GM18873 (cell line): ENCODE measurements at regions not wholly inside any gene's neighbourhood (a gene's known extent, or its start where the extent isn't known, plus 50 kb on each side); places are given as distances from the start of the nearest gene placed in this dataset.

ENCODE experiments used
- ATAC-seq: cut with Tn5 transposase; IDR thresholded peaks from one replicate; pipeline ENCODE4 v1.9.1; 2021; ENCODE audit warnings: mild to moderate bottlenecking, moderate library complexity, moderate number of reproducible peaks; ENCODE audit not compliant: unreplicated experiment, low FRiP score

GRCh38 chr6:156538875-156539660 is 238.1 kb upstream of the ARID1B start:
- no peak for ATAC-seq

DNA sequence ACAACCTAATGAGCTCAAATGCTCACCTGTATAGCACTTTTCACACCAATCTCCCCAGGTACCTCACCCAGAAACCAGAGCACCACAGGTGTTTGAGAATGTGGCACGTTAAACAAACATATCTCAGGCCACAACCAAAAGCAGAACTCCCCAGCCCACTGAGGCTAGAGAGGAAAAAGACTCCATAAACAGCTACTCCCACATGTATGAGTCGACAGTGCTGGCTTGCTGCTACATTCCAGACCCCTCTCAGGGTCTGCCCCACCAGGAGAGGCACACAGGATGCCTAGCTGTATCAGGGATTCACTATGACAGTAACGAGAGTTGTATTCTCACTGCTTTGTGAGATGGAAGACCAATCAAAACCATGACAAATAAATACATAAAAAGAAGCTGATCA is 242.6 kb upstream of the ARID1B start:
- no peak for ATAC-seq

DNA sequence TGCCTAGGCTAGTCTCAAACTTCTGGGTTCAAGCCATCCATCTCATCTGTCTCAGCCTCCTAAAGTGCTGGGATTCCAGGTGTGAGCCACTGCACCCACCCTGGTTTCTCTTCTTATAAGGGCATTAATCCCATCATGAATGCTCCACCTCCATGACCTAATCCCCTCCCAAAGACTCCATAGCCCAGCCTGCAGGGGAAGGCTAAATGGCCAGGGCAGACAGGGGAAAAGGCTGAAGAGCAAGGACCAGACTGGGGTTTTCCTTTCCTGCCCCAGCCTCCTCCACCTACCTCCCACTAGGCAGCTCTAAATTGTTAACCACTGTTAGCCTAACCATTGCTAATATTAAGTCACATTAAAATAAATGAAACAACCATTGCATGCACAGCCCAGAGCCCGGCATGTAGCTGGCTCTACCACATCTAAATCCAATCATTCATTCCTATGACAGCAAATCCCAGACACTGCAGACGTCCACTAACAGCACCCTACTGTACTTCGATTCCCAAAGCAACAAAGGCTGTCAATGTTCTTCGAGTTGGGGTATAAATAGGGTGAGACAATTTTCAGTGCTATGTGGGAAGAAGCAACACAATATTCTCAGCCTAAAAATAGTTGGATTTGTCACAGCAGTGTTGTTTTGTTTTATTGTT is 243.2 kb upstream of the ARID1B start:
- ATAC-seq: no peak

GRCh38 chr6:156526081-156526480 is 251.1 kb upstream of the ARID1B start:
- ATAC-seq: no peak

DNA sequence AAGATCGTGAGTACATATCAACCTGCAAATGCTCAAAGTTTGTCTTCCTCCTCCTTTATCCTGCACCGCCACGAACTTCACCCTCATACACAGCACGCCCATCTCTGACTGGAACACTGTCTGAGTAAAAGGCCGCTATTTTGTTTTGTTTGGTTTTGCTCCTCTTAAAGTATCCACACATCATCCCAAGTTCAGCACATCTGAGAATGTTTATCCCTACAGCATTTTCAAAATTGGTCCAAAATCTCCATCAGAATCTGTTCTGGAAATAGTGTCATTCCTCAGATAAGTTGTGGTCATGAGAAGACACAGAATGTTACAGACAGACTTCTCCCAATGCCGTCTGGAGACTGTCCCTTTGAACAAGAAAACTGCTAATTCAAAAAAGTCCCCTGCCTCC is 251.6 kb upstream of the ARID1B start:
- ATAC-seq: no peak

DNA sequence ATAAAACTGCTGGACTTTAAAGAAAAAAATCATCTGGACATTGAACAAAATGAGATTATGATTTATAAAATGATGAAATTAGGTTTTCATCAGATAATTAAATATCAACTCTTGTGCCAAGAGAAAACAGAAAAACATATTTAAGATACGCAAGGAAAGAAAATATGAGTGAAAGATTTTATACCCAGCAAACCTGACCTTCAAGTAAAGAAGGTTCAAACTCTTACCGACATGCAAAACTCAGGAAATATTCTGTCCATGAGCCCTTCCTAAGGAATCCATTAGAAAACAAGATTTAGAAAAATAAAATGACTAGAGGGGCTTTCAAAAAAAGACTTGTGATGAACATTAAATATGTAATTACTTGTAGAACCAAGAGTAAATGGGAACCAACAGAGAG is 257.2 kb upstream of the ARID1B start:
- no peak for ATAC-seq

DNA sequence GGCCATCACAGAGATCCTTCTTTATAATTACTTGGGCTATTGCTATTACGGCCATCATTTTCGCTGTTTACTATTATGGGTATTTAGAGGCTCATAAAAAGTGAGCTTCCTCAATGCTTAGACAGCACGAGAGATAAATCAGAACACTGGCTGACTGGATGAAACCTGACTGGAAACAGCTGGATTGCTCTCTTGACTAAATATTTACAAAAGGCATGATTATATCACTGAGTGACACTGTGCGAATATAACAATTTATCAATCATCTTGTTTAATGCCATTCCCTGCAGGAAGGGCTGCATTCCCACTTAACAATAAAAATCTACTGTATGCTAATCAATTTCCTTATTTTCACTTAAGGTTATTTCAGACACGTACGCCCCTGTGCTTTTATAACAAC is 260.1 kb upstream of the ARID1B start:
- no peak for ATAC-seq

- no peak for ATAC-seq
Measured at GRCh38 chr6:156515242-156515641, 261.9 kb upstream of the ARID1B start.

DNA sequence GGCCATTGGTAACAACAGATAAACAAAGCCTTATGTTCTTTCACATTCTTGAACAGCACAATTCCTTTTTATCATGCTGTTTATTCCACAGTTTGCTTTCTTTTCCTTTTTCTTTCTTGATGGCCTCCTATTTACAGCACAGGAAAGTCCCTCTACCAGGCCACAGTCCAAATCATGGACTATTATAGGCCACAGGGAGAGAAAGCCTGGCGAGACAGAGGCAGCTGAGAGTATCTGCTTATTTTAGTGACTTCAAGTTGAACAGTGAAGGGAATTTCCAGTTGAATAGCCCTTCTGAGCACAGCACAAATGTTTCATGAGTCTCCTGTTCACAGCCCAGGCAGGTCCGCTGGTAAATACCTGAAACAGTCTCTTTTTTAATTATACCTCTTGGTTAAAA is 263.7 kb upstream of the ARID1B start:
- no peak for ATAC-seq

- no peak for ATAC-seq
Measured at GRCh38 chr6:156511570-156511969, 265.6 kb upstream of the ARID1B start.

GRCh38 chr6:156511051-156511450 is 266.1 kb upstream of the ARID1B start:
- no peak for ATAC-seq

DNA sequence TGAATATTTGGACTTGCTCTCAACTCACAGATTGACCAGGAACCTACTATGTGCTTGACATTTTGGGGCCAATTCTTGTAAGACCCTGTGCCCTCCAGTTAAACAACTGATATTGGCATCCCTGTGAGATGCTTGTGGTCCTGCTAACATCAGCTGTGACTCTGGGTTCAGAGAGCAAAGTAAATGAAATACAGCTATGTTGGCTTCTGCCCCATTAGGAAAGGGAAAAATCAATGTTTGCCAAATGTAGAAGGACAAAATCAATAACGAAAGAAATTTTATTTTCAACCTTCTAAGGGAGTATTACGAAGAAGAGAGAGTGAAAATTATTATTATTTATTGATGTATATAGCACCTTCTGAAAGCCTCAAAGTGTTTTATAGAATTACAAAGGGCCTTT is 266.9 kb upstream of the ARID1B start:
- no peak for ATAC-seq

DNA sequence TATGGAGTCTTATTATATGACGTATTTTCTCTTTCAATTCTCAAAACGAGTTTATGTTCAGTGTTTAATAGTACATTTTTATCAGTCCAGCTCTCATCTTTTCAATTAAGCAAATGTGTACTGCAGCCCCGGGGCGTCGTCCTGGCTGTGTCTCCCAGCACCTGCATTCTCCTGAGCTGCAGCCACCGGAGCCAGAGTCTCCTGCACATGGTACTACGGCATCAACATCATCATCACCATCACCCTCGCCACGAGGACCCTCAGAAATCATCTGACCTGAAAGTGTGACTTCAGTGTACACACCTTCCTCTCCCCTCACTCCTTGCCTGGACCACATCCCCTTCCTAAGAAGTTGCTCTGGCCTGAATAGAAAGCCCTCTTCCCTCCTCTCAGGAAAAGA is 267.7 kb upstream of the ARID1B start:
- no peak for ATAC-seq

DNA sequence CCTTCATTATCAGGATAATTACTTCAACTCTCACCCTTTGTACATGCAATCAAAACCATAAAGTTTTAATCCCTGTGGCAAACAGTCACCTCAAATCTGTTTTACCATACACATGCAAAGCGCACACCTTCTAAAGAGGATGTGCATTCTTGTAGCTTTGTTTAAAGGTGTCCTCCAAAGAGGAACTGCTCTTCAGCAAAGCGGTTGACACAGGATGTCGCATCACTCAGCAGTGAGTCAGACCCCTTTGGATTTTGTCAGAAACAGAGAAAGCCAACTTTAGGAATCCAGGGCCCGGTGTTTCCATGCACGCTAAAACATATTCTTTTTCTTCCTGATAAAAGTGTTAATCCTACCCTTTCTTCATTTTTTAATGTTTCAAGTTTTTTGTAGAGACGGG is 268.3 kb upstream of the ARID1B start:
- no peak for ATAC-seq

DNA sequence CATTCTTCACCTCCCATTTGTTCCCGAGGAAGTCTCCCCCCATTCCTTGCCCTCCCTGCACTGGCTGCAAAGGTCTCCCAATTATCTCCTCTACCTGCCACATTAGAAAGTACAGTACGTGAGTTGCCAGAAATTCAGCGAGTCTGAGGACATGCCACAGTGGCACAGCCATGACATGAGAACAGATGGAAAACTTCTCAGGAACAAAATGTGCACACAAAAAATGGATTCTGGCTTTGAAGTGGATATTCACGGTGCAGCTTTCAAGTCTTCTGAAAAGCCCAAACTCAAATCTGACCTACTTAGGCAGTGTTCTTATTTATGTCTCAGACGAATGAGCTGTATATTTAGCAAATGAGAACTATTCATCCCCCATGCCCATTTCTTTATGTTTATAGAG is 269.1 kb upstream of the ARID1B start:
- ATAC-seq: no peak

DNA sequence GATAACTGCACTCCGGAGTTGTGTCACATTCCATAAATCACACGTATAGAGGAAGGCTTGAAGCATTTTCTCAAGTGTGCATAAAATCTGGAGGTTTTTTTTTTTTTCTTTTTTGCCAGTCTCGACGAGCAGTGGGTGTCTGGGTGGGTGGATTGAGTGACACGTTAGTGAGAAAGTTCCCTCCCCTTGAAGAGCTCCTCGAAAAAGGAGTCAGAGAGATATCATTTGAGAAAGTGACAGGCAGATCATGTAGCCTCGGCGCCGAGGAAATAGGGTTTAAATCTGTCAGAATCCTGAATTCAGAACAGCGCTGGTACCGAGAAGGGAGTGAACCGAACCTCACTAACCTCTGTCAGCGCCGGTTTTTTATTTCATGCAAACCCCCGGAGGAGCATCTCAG is 269.5 kb upstream of the ARID1B start:
- no peak for ATAC-seq

DNA sequence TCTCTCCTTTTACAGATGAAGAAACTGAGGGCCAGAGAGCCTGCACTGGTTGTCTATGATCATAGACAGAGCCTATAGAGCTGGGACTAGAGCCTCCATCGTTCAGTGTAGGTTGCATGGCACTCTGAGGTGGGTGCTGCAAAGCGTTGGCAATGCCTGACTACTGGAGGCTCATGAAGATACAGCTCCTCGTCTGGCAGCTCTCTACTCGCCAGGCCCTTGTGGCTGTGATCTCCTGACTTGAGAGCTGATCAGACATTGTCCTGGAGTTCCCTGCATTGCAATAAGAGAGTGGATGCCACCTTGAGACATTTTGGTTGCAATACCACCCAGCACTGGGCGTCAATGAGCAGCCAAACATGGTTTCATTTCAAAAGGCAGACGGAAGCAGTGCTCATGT is 270.1 kb upstream of the ARID1B start:
- no peak for ATAC-seq

DNA sequence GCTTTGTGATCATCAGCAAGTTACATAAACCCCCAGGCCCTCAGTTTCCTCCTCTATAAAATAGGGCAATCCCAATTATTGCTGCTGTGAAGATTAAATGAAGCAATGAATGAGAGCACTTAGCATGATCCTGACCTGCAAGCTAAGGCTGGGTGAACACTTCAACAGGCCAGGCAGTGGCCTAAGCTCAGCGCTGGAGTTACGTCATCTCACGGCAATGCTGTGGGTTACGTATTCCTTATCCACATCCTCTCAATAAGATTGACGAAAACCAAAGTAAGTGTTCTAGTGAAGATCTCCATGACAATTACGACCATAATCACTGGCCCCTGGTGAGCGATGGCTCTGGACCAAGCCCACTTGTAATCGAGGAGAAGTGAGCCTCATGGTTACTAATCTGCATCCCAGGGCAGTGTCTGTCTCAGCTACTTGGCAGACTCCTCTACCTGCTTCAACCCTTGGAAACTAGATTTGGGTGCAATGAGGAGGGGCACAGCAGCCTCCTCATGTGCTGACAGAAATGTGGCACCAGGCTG is 274.1 kb upstream of the ARID1B start:
- ATAC-seq: no peak

DNA sequence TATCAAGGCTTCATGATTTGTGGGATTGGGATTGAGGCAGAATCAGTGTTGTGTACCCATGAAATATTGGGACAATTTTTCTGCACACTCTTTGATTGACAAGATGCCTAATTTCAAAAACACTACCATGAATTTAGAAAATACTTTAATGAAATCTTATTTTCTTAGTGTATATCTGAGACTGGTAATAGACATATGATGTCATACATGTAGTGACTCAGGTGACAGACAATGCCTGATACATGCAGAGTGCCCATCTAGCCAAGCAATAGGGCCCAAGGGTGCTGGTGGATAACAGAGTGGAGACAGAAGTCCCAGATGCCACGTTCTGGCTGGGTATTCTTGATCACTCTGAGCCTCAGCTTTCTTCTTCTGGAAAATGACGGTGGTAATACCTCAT is 279.6 kb upstream of the ARID1B start:
- no peak for ATAC-seq

DNA sequence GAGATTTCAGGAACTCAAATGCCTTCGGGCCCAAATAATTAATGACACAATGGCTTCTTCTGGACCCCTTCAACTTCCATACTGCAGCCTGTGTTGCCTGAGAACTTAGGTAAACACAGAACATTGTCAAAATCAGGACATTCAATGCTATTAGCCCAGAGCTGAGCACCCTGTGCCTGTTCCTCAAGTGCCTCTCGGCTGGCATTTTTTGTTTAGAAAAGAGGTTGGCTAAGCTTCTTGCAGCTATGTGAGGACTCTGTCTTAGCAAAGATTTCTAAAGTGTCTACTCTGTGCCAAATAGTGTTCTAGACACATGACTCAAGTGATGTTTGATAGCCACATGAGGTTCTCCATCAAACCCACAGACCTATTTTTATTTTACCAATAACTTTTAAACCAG is 289.3 kb upstream of the ARID1B start:
- ATAC-seq: no peak

DNA sequence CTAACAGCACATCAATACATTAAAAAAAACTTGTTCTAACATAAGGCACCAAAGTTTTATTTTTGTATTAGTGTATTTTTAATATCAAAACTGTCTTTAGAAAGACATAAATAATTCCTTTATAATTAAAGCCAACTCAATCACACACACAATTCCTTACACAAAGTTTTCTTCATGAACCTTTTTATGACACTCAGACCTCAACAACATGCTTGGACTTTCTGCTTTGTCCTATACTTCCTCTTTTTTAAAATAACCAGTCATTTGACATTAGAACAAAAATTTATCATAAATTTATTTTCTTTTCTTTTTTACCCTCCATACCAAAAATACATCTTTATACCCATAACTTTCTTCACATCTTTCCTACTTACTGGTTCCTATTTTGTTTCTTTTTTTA is 292.0 kb upstream of the ARID1B start:
- no peak for ATAC-seq

DNA sequence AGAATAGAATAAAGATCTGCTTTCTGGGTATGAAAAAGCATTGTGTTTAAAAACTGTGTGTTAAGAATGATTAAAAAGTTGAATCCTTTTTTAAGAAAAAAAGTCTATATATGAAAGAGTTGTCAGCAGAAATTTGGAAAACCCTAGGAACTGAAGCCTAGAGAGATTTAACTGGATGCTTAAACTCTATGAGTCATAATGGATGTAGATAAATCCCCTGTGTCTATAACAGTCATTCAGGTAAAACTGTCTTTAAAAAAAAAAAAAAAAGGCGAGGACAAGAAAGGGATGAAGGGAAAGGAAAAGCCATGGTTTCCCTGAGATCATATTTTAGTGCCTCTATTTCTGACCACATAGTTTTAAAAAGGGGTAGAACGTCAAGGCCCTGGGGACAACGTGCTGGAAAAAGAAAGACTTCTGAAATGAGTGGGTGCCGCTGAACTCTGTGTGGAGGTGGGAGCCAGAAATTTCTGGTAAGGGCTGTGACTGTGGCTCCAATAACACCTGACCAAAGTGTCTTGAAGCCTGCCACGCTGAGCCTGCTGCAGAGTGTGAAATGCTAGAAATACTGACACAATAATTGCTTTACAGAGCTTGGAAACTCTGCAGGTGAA is 302.6 kb upstream of the ARID1B start:
- no peak for ATAC-seq
